NCI-H510A (cell line): ENCODE measurements at regions not wholly inside any gene's neighbourhood (a gene's known extent, or its start where the extent isn't known, plus 50 kb on each side); places are given as distances from the start of the nearest gene placed in this dataset.
"Not testable (repeated sequence)": the region's sequence is repeated elsewhere in the genome, so short reads cannot be mapped to it uniquely, and the experiment has no call there.

ENCODE experiments used
- DNase-seq: peaks from one replicate; lab custom pipeline; 2025; lab: John Stamatoyannopoulos, UW

DNA sequence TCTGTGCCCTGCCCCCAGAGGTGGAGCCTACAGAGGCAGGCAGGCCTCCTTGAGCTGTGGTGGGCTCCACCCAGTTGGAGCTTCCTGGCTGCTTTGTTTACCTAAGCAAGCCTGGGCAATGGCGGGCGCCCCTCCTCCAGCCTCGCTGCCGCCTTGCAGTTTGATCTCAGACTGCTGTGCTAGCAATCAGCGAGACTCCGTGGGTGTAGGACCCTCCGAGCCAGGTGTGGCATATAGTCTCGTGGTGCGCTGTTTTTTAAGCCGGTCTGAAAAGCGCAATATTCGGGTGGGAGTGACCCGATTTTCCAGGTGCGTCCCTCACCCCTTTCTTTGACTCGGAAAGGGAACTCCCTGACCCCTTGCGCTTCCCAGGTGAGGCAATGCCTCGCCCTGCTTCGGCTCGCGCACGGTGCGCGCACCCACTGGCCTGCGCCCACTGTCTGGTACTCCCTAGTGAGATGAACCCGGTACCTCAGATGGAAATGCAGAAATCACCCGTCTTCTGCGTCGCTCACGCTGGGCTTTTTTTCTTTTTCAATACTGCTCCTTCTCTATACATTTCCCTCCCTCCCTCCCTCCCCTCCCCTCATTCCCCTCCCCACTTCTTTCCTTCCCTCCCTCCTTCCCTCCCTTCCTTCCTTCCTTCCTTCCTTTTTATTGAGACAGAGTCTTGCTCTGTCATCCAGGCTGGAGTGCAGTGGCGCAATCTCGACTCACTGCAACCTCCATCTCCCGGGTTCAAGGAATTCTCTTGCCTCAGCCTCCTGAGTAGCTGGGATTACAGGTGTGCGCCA lies 197.1 kb upstream of the TBL1XR1 start:
- DNase-seq: not testable (repeated sequence)

DNA sequence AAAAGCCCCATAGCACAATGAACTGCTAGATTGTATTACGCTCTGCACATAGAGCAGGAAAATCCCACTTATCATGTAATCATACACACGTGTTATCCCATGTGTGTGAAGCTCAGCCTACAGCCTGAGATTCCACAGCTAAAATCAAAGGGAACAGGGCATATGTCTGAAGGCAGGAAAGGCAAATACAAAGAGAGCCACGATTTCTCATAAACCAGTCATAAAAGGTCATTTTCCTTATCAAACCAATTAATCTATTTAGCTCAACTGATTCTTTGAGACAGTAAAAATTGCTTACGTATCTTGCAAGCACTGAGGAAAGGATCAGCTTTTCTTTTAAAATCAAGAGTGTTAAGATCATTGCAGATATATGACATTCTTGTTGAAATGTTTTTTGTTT lies 199.5 kb upstream of the TBL1XR1 start:
- no peak for DNase-seq

DNA sequence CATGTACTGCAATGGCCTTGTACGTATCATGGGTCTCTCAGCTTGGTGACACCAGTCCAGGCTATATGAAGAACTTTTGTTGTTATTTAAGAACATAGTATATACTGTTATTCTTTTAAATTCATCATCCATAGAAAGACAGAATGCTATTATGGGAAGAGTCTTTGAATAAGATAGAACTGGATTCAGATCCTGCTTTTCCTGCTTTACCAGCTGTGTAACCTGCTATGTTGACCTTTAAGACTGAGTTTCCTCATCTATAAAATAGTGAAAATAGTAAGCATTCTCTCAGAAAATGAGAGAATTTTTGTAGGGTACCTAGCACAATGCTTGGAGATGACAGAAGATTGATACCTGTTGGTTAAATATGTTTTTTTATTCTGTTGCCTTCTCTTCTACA lies 204.1 kb upstream of the TBL1XR1 start:
- no peak for DNase-seq

DNA sequence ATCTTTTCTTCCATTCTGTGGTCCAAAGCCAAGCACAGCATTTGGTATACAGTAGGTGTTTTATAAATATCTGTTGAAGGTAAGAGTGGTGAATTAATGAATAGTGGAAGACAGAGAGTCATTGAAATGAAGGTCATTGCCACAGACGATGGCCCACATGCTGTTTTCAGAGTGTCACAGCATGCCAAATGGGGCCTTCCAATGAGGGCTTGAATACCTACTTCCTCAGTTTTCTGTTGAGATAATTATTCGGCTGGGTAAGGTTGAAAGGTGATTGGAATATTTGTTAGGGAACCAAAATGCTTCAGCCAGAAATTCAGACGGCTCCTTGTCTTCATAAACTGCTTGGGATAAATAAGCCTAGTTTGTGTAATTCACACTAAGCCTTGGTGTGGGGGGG lies 205.3 kb upstream of the TBL1XR1 start:
- no peak for DNase-seq

DNA sequence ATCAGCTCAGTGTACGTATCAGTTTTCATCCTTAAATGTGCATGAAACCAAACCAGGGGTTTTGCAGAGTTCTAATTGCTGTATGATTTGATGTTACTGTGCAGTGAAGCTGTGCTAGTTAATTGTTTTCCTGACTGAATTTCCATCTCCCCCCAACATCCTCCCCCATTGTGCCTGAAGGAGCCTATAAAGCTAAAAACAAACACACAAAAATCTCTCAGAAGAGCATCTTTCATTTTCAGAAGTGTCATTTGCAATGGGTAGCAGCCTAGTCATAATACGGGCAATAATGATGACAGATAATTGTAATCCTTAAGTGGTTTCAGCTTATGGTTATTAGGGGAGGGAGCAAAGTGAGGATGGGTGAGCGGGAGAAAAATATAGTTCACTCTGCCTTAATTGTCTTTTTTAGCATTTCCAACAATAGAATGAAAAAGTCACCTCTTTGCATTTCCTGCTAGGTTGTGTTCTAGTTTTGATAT lies 207.9 kb upstream of the TBL1XR1 start:
- DNase-seq: no peak

DNA sequence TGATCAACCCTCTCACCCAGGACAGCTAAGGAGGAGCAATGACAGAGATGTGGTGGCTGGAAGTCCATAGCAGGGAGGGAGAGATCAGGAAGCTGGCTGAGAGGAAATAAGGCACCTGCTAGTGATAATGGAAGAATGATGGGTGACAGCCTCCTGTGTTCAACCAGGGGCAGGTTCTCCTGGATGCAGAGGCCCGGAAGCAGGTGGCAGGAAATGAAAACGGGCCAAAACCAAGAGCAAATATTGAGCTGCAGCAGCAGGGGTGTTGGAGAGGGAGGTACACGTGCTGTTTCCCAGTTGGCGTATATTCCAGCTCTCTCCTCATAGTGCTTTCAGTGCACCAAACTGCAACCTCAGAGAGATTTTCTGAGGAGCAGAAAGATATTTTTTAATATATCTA lies 213.4 kb upstream of the TBL1XR1 start:
- DNase-seq: peak; percentile 82

DNA sequence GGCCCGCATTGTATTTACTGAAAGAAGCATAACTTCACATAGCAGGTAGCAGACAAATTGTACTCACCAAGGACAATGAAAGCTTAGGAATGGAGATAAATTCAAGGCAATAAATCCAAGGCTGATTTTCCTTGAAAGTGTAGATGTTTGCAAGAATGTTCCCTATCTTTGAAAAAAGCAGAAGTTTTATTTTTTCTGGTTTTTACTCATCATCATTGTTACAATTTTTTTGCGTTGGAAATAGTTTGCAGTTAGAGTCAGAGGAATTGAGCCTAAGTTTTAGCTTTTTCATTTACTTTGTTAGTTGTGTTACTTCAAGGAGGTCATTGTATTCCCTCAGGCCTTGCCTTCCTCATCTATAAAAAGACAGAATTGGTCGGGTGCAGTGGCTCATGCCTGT lies 213.9 kb upstream of the TBL1XR1 start:
- no peak for DNase-seq

DNA sequence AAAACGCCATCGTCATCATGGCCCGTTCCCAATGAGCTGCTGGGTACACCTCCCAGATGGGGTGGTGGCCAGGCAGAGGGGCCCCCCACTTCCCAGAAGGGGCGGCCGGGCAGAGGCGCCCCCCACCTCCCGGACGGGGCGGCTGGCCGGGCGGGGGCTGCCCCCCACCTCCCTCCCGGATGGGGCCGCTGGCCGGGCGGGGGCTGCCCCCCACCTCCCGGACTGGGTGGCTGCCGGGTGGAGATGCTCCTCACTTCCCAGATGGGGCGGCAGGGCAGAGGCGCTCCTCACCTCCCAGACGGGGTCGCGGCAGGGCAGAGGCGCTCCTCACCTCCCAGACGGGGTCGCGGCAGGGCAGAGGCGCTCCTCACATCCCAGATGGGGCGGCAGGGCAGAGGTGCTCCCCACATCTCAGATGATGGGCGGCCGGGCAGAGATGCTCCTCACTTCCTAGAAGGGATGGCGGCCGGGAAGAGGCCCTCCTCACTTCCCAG lies 215.4 kb upstream of the TBL1XR1 start:
- DNase-seq: not testable (repeated sequence)

DNA sequence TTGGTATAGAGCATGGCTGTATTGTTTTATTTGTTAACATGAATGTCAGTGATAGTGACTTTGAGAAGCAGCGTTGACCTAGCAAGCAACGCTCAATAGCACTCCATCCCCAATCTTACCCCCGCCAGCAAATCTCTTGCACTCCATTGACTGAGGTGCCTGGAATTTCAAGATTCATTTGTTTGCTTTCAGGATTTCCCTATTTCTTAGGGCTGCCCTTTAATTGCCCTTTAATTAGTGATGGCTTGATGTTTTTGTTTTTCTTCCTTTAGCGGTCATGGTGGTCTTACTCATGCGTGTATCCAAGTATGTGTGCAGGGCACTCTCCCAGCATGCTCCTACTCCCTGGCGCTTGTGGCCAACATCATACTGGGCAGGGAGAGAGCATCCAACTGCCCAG lies 216.8 kb upstream of the TBL1XR1 start:
- no peak for DNase-seq

DNA sequence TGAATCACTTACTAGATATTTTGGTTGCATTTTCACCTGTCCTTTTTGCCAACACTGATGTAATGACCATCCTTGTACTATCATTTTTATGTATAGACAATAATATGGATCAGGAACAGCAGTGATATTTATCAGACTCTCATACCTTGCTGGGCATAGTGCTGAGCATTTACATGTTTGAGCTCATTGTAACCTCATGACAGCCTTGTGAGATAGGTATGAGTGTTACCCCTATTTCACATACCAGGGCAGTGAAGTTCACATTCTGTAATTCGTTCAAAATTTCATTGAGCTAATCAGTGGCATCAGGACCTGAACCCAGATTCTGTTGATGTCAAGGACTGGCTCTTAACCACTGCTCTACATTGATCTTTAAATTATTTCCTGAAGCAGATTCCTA lies 221.5 kb upstream of the TBL1XR1 start:
- DNase-seq: no peak

DNA sequence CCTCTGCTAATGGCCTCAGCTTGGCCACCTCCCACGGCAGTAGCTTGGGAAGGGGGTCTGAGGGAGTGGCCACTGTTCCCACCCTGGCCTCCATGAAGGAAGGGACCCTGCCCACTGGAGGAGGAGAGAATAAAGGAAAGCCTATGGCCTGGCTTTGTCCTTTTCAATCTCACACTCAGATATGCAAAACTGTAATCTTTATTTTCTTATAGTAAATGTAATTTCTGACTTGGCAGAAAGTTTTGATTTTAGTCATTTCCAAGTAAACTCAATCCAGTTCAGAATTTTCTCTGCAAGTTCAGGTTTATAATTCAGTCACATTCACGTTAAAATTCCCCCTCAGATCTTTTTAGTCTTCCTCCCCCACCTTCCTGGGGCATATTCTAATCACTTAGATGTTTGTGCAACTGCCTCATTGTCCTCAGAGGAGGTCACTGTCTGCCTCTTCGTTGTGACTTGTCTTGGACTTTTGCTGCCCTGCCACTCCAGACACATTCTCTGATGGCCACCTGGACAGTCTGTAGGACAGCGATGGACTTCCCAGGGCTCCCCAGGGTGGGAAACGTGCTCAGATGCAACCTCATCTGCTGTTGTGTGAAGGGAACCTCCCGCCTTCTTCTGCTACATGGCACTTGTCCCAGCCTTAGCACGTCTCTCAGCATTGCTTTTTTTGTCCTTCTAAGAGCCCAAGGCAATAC lies 222.8 kb upstream of the TBL1XR1 start:
- no peak for DNase-seq

DNA sequence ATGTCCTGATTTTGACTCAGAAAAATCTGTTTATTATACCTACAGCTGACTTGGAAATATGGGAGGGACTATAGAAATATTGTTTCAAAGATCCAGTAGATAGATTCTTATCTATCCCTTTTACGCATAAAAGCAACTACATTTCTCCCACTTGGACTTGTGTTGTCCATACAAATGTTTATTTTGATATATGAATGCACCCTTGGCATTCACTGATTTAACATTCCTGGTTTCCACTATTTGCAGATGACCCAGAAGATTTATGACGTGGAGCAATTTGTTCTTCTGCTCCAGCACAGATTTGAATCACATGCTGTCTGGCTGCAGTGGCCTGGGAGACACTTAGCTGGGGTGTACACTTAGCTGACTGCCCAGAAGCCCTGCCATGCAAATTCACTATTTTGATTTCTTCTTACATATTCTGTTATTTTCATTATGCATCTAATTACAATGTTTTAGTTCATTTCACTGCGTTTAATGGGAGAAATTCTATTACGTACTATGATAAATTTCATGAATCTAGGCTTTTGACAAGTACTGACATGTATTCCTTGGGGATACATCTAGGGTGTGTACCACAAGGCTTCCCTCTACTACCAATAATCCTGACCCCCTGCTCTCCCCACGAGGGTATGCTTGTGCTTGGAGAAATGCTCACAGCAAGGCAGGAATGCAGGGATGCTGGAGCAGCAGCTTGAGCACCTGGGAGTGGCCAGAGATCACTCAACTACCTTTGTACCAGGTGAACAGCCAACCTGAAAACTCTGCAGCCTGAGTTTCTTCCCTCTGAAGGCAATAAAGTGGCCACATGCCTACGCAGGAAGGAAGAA lies 223.6 kb upstream of the TBL1XR1 start:
- no peak for DNase-seq

DNA sequence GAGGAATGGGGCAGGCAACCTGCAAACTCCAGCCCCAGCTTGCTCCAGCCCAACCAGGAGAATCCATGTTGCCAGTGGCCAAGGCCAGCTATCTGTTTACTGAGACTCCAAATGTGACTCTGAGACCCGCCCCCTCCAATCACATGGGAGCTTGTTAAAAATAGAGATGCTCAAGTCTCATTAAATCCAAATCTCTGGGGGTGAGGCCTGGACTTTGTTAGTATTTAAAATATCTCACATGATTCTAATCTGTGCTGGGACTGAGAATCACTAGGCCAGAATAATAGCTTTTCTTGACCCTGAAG lies 224.2 kb upstream of the TBL1XR1 start:
- no peak for DNase-seq

DNA sequence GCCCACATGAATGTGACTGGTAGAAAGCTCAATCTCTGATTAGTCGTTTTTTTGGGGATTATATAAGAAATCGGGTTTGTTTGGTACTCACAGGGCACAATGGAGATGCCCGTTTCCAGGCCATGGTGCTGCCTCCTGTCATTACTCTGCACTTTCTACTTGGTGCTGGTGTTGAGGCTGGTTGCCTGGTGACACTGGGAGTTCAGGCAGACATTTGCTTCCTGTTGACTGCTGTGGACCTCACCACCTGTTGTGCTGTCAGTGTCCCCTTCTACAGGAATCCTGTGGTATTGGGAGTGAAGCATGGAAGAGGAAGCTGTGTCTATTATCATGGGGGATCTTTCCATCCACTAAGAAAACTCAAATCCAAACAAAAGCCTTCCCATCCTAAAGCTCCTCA lies 227.2 kb upstream of the TBL1XR1 start:
- no peak for DNase-seq

DNA sequence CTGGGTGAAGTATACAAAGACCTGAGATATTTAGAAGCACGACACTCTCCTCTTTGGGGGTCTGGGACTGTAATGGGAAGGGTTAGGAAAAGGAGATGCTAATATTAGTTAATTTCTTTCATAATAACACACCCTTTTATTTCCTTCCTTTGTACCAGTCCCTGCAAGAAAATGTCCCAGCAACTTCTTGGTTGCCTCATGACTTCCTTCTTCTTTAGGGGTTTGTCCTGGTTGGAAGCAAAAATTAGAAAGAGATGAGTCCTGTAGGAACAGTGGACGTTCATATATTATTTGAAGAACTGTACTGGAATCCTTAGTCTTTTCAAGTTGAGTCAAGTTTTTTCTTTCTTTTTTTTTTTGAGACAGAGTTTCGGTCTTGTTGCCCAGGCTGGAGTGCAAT lies 227.8 kb upstream of the TBL1XR1 start:
- no peak for DNase-seq

DNA sequence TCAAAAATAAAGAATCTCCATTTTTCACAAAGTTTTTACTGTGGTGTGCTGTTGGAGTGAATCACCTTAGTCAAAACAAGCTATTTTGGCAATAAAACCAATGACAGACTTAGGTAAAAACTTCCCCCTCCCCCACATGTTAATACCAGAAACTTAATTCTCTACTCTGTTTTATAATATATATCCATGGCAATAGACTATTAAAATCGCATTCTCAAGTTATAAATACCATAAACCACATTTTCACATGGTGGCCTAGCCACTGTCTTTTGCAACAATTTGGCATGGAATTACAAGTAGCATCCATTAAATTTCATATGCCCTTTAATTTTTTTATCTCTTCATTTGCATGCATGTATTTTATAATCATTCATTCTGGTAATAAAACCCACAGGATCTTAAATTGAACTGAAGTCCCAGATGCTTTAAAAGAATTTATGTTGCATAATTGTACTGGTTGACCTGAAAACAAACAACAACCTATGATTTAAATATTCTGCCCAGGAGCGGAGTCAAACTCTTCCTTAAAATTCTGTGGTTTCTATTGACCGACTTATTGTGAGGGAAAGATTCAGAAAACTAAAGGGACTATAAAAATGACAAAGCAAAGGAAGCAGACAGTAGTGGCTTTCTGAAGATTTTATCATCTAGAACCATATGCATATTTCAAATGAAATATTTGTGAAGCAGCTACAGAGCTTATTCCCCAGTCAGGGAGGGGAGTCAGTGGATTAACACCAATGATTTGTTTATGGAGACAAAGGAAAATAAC lies 229.0 kb upstream of the TBL1XR1 start:
- DNase-seq: no peak

DNA sequence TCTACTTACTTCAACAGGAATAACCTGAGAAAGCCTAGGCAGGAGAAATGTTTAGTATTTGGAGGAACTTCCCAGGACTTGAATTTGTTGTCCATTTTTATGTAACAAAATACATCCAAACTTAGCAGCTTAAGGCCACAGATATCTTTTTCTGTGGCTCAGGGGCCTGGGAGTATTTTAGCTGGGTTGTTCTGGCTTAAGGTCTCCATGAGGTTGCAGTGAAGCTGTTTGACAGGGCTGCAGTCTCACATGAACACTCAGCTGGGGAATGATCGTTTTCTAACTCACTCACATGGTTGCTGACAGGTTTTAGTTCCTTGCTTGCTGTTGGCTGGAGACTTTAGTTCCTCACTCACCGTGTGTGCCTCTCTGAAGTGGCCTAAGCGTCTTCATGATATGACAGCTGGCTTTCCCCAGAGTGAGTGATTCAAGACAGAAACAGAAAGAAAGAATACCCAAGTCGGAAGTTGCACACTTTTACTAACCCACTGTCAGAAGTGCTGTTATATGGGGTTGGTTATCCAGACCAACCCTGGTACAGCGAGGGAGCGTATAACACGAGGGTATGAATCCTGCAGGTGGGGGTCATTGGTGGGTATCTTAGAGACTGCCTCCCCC lies 229.7 kb upstream of the TBL1XR1 start:
- DNase-seq: no peak

DNA sequence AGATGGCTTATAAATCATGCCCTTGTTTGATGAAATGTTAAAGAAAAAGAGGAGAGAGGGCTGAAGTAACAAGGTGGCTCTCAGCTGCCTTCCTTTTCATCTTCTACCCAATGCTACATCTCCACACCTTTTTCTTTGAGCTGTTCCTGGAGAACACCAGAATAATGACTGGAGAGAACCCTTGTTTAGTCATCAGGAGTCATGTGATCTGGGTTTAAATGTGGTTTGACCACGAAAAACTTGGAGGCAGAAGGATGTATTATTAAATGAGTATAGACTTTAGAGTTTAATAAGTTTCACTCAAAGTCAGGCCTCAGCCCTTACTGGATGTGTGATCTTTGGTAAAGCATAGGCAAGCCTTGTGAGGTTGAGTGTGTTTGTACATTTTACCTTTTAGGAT lies 230.3 kb upstream of the TBL1XR1 start:
- no peak for DNase-seq

DNA sequence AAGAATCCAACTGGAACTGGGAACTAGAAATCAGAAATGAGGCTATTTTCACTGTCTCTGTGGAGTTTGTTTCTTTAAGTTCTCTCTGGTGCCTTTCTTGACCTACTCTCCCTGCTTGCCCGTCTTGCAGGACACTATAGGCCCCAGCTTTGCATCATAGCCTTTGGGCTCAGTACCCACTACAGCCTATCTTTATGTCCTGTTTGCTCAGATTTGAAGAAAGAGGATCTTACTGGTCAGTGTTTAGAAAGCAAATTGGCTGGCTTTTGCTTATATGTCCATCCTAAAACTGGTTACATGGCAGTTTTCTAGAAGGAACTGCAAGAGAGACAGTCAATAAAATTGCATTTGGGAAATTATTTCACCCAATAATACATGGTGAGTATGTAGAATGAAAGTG lies 231.8 kb upstream of the TBL1XR1 start:
- DNase-seq: no peak

DNA sequence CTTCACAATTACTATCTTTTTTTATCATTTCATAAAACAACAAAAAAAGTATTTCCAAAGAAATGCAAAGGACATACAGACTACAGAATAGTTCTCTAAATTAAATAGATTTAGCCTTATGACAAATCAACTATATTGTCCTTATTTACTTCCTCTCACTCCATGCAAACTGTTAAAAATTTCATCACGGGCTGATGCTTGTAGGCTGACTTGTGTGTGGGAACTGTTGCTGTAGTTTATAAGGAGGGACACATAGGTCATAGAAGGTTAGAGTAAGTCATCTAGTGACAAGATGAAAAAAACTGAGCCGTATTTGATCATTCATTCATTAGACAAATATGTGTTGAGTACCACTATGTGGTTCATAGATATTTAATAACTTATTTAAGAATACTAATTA lies 232.5 kb upstream of the TBL1XR1 start:
- DNase-seq: no peak

DNA sequence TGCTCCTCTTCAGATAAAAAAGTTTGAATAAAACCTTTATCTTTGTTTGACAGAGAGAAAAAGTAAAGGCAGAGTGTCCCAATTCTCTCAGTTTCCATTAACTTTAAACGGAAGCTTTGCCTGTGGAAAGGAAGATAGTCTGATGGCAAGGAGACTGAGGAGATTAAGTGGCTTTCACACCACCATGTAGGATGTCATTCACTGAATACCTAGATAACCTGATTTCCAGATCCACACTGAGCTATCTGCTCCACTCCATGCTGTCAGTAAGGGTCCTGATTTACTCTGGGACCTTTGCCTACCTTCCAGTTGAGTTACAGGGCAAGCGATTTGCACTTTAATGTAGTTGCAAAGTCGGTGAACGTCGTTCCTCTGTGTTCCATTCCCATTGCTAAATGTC lies 233.4 kb upstream of the TBL1XR1 start:
- no peak for DNase-seq
